ENCODE measurements at regions not wholly inside any gene's neighbourhood (a gene's known extent, or its start where the extent isn't known, plus 50 kb on each side); places are given as distances from the start of the nearest gene placed in this dataset.

GRCh38 chr21:27646691-27647090, 679.8 kb upstream of the ADAMTS5 start:
- no peak for DNase-seq (ENCODE audit: low spot score)

GRCh38 chr21:27646056-27646455, 679.2 kb upstream of the ADAMTS5 start:
- no peak for DNase-seq (ENCODE audit: low spot score)

GRCh38 chr21:27645285-27645684, 678.4 kb upstream of the ADAMTS5 start:
- no peak for DNase-seq (ENCODE audit: low spot score)

DNA sequence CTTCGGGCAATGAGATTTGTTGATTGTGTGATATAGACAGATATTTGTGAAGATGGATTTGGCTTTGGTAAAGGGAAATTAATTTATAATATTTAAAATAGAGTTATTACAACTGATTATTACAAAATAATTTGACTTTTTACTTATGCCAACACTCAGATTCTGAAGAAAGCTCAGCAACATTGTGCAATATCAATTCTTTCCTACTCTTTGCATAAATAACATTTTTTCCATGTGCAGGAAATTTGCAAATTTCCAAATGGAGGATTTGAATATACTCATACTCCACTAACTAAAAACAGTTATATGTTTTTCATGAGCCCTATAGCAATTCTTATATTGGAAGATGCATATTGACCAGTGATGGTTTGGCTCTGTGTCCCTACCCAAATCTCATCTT, 676.4 kb upstream of the ADAMTS5 start:
- DNase-seq (ENCODE audit: low spot score): no peak

DNA sequence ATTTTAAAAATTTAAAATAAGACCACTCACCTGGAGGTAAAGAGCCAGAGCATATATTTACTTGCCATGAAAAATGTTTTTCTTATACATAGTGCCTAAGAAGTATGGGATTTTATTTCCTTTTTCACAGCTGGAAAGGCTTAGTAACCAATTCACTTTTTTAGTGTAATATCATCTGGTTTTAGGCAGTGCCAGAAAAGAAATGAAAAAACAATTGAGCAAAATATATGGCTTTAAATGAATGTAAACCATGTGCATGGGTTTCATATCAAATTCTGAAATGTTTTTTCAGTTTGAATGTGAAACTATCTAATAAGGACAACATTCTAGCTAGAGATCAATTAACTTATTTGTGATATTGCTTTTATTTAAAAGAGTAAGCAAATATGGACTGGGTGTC, 672.4 kb upstream of the ADAMTS5 start:
- DNase-seq (ENCODE audit: low spot score): no peak

DNA sequence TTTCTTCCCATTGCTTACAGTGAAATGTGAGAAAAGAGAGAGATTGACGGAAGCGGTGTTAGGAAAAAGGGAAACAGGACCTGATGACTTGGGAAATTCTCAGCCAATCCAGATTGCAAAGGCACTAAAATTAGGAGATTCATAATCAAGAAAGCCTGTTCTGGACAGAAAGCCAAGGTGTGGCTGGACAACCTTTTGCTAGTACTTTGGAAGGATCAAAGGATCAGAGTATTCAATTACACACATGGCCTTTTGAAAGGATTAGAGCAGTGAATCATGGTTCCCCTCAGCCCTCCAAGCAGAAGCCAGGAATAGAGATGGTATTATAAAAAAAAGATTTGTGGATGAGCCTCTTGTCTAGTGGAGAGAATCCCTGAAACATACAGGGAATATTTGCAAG, 669.8 kb upstream of the ADAMTS5 start:
- no peak for DNase-seq (ENCODE audit: low spot score)

DNA sequence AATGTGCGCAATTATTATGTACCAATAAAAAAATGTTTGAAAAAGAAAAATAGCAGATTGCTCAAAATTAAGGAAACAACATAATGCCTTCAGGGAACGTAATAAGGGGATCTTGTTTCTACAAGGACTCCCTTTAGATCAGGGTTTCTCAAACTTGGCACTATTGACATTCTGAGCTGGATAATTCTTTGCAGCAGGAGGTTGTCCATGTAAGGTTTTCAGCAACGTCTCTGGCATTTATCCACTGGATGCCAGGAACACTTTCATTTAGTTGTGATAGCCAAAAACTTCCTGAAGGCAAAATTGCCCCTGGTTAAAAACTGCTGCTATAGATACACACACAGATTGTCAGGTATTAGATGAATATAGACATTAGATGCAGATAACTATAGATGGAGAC, 666.7 kb upstream of the ADAMTS5 start:
- DNase-seq (ENCODE audit: low spot score): no peak

DNA sequence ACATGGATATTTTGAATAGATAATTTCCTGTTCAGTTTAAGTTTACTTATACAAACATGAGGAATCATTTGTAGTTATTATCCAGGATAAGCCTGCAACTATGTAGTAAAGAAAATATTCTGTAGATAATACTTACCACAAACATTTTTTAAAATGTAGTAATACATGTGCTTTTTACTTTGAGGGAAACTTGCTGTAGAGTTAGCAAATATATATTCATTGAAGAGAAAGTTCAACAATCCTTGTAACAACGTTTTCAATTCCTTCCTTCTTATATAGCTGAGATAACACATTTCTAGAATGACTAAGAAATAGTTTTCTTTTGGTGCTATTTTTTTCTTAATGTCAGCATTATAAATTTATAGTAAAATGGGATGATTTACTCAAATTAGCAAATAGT, 664.6 kb upstream of the ADAMTS5 start:
- no peak for DNase-seq (ENCODE audit: low spot score)

GRCh38 chr21:27622631-27623030, 655.7 kb upstream of the ADAMTS5 start:
- no peak for DNase-seq (ENCODE audit: low spot score)

GRCh38 chr21:27614231-27614630, 647.3 kb upstream of the ADAMTS5 start:
- no peak for DNase-seq (ENCODE audit: low spot score)

DNA sequence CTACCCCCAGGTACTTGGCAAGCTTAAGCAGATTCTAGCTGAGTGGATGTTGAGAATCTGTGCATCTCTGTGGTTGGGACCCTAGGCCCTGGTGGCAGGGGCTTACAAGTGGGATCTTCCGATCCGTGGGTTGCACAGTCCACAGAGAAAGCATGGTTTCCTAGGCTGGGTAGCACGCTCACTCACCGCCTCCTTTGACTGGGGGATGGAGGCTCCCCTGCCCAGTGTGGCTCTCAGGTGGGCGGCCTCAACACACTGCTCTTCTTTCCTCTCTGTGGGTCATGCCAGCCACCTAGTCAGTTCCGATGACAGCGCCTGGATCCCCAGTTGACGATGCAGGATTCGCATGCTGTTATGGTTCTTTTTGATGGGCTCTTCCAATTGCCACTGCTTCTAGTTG, 639.5 kb upstream of the ADAMTS5 start:
- no peak for DNase-seq (ENCODE audit: low spot score)

DNA sequence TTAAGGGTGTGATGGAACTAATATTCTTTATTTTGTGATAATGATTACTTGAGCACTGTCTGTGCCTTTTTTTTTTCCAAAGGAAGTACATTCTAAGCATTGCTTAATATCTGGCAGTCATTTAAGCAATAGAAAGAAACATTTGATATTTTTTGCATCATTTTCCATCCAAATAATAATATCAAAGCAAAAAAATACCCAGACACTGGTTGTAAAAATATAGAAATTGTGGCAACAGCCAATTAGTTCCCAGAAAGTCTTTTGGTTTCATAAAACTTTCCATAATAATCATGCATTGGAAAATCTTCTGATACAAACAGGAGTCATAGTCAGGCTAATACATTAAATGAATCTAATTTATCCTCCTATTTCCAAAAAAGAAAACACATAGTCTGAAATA, 629.3 kb upstream of the ADAMTS5 start:
- no peak for DNase-seq (ENCODE audit: low spot score)

DNA sequence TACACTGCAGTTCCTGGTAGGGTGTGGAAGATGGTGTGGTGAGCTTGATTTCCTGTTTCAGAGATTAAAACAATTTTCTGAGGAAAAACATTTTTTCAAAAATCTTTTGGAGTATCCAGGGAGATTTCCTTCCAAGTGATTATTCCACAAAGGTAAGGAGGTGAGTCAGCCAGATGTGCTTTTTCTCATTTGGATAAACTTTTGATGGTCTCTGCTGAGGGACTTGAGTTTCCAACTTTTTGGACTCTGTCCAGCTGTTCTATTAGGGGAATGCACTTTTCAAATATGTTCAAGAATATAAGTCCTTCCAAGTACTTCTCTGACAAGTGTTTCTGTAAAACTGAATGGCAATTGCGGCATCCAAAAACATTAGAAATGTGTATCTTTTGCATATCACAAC, 628.8 kb upstream of the ADAMTS5 start:
- DNase-seq (ENCODE audit: low spot score): no peak

DNA sequence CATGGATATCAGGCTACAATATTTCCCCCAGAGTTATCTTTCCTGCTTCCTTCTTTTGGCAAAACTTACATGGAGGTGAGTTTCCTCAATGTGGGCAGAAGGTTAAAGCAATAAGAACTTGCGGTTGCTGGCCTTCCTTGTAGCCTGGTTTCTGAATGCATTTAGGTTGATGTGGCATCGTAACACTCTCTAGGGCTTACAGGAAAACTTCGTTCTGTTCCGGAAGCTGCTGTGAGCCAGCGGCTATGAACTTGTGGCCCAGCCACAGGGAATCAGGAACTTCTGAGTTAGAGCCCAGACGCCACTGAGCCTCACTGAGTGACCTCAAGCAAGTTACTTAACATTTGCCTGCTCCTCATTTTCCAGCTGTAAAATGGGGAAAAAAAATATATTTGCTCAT, 623.4 kb upstream of the ADAMTS5 start:
- no peak for DNase-seq (ENCODE audit: low spot score)

GRCh38 chr21:27589781-27590180, 622.9 kb upstream of the ADAMTS5 start:
- DNase-seq (ENCODE audit: low spot score): no peak

DNA sequence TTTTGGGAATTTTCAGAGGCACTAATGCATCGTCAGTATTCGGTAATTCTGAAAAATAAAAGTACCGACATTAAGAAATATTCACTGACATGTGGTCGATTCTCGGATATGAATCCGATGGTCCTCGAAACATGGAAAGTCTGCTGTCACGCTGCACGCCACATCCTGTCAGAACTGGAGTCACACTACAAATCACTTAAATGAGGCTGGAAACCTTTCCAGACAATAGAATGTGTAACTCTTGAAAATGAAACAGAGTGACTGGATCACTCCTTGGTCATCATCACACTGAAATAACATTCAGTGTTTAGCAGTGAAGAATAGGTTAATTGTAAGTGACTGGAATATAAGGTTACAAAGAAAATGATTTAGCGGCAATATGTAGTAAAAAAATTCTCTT, 620.1 kb upstream of the ADAMTS5 start:
- peak; percentile 39 for DNase-seq (ENCODE audit: low spot score)

DNA sequence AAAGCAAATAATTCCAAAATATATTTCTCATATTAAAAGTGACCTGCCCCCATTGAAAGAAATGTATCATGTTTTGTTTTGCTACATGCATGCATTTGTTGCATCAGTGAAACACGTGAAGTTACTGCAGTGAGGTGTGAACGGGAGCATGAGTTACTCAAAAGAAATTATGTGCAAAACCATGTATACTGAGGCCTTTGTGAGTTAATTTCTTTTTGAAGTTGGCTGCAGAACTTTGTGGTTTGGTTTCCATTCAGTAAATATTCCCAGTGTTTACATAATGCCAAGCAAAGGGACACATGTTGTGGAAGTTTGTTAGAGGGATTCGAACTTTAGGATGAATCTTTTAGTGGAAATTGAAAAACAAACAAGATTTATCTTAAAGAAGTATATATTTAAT, 619.4 kb upstream of the ADAMTS5 start:
- DNase-seq (ENCODE audit: low spot score): no peak

GRCh38 chr21:27584256-27584655, 617.4 kb upstream of the ADAMTS5 start:
- DNase-seq (ENCODE audit: low spot score): no peak

DNA sequence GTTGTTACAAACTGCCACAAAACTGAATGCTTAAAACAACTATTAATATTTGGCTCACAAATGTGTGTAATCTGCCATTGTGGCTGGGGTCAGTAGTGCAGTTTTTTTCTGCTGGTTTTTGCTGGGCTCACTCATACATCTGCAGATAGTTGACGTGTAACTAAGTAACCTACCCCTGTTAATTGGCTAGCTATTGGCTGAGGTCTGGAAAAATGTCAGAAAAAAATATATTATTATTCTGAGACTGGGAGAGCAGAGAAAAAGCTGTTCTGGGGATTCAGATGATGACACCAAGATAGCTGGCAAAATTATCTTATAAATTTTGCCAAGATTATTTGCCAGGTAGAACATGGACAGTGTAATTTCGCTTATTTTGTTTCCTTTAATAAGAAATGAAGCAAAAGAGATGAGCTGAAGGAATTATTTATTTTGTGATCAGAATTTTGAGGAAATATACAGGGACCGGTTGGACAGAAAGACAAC, 616.1 kb upstream of the ADAMTS5 start:
- DNase-seq (ENCODE audit: low spot score): no peak

DNA sequence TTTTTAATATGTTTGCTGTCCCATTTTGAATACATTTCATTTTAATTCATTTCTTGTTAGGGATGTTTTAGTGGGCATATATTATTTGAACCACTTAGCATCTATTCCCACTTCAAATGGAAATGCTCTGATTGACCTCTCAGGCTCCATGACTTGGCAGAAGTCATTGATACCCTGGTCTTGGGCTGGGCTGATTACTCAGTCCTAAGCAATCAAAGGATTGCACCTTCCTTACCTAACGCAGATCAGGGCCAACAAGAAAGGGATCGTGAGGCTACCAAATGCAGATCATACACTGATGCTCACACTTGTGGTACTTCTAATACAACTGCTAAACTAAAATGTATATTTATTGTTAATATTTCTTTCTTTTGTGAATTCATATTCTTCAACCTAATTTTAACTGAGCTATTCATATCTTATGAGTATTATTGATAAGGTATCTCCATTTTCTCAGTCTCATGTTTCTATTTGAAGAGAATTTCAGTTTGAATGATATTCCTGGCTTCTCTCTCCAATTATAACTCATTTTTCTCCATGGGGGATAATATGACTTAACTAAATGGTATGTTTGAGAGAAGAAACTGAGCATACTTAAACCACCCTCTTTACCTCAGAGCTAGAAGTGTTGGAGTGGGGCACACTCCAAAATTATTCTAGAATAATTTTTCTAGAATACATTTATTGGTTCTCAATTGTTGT, 615.5 kb upstream of the ADAMTS5 start:
- no peak for DNase-seq (ENCODE audit: low spot score)

DNA sequence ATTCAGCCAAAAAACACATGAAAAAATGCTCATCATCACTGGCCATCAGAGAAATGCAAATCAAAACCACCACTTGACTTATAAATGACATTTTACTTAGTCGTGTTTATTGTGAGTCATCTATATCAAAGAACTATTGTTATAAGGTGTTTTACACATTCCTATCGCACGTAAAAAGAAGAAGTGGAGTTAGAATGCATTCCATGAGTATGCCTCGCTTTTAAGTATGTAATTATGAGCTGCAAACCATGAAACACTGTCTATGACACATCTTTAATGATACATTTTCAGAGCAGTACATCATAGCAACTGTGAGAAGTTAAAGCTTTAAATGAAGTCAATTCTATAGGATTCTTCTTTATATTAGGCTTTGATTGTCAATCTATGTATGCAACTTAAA, 614.3 kb upstream of the ADAMTS5 start:
- peak; percentile 14 for DNase-seq (ENCODE audit: low spot score)

GRCh38 chr21:27580276-27580675, 613.4 kb upstream of the ADAMTS5 start:
- no peak for DNase-seq (ENCODE audit: low spot score)

- no peak for DNase-seq (ENCODE audit: low spot score)
These were observed 611.9 kb upstream of the ADAMTS5 start for GRCh38 chr21:27578741-27579265.

DNA sequence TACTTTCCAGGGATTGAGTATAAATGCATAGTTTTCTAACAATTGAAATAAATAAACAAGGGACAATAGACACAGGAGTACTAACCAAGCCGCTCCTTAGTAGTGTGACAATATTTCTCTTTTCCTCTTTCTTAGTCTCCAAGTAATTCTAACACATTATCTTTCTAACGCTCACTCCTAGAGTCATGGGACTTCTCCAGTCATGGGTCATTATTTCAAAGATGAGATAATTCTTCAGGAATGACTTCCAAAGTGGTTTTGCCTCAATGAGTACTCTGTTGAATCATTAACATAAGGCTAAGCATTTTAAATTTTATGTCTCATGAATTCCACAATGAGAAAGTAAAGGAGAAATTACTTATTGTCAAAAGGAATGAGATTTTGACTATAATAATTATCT, 605.8 kb upstream of the ADAMTS5 start:
- peak; percentile 22 for DNase-seq (ENCODE audit: low spot score)

Measured in COLO829 (cell line).